NT2/D1 (cell line): ENCODE measurements at regions not wholly inside any gene's neighbourhood (a gene's known extent, or its start where the extent isn't known, plus 50 kb on each side); places are given as distances from the start of the nearest gene placed in this dataset.
"Not testable (repeated sequence)": the region's sequence is repeated elsewhere in the genome, so short reads cannot be mapped to it uniquely, and the experiment has no call there.

Source experiments
- DNase-seq: peaks from one replicate; pipeline ENCODE4 v3.0.0-alpha.2; 2011; ENCODE audit warnings: low read depth, low spot score
- H3K27me3 ChIP-seq: 2 replicates; pipeline ENCODE4 v1.6.0; 2011; ENCODE audit warnings: mild to moderate bottlenecking; ENCODE audit not compliant: insufficient read length, insufficient read depth
- H3K36me3 ChIP-seq: 2 replicates; pipeline ENCODE4 v1.6.1; 2011; ENCODE audit warnings: mild to moderate bottlenecking, low read length, mixed read lengths; ENCODE audit not compliant: insufficient read depth, insufficient read length
- H3K4me1 ChIP-seq: 2 replicates; pipeline ENCODE4 v1.5.1; 2011; ENCODE audit not compliant: insufficient read depth, insufficient read length
- H3K4me3 ChIP-seq: 2 replicates; pipeline ENCODE4 v1.5.1; 2011; ENCODE audit warnings: low read depth; ENCODE audit not compliant: insufficient read length
- H3K9ac ChIP-seq: 2 replicates; pipeline ENCODE4 v1.6.0; 2011; ENCODE audit warnings: low read depth; ENCODE audit not compliant: insufficient read length
- H3K9me3 ChIP-seq: 2 replicates; pipeline ENCODE4 v1.5.1; 2011; ENCODE audit warnings: mild to moderate bottlenecking, low read length; ENCODE audit not compliant: insufficient read depth
- SUZ12 ChIP-seq: IDR thresholded peaks from 2 replicates; pipeline ENCODE4 v1.6.1; 2011; ENCODE audit not compliant: insufficient read length, insufficient read depth; ENCODE audit errors: extremely low read depth
- YY1 ChIP-seq: IDR thresholded peaks from 2 replicates; pipeline ENCODE4 v1.6.1; 2011; ENCODE audit not compliant: insufficient read length, insufficient read depth
- ZNF274 ChIP-seq: IDR thresholded peaks from 2 replicates; pipeline ENCODE4 v1.6.1; 2011; ENCODE audit warnings: mild to moderate bottlenecking, low read depth, low read length

DNA sequence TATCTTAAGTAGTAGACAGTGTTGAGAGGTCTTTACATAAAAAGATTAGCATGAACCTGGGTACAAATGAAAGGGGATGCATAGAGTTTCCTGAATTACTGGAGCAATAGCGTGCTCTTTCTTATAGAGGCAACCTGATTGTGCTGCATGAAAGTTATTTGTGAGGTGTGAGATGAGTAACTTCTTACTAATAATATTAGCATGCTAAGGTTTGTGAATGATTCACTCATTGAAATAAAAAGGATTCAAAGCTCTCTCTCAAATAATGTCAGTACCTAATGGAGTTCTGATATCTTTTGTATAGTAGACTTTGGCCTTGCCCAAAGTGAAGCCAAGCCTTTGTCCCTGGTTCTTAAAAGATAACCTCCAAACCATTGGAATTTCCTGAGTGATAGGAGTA lies 131.0 kb upstream of the CXXC4 start:
- no peaks in the 10 kb centered on the region for H3K9me3 ChIP-seq
- H3K4me1 ChIP-seq: no peaks in the 10 kb centered on the region
- no peaks in the 10 kb centered on the region for H3K27me3 ChIP-seq
- no peak overlapping the region for H3K4me3 ChIP-seq
- DNase-seq: no peak
- H3K36me3 ChIP-seq: no peaks in the 10 kb centered on the region
- TF ChIP-seq YY1 (no peak), ZNF274 (no peak), SUZ12 (no peak)
- no peak overlapping the region for H3K9ac ChIP-seq

DNA sequence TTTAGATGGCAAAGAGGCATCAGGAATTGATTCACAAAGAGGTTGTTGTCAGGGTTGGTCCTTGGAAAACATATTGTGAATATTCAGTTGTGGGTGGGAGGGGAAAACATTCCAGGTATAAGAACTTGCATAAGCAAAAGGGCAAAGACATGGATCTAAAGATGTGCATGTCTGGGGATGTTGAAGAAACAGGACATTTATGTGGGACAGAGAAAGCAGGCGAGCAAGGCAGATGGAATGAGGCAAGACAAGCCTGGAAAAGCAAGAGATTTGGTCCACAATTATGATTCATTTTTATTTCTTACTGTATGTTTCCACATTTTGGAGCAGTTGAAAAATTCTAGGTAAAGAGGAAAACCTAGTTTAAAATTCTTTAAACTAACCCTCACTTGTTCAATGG lies 134.9 kb upstream of the CXXC4 start:
- TF ChIP-seq YY1: no peak
- TF ChIP-seq SUZ12: no peak
- no peak for TF ChIP-seq ZNF274
- H3K9ac ChIP-seq: no peak overlapping the region
- no peaks in the 10 kb centered on the region for H3K4me1 ChIP-seq
- H3K4me3 ChIP-seq: no peak overlapping the region
- no peaks in the 10 kb centered on the region for H3K9me3 ChIP-seq
- no peaks in the 10 kb centered on the region for H3K36me3 ChIP-seq
- no peaks in the 10 kb centered on the region for H3K27me3 ChIP-seq
- no peak for DNase-seq

DNA sequence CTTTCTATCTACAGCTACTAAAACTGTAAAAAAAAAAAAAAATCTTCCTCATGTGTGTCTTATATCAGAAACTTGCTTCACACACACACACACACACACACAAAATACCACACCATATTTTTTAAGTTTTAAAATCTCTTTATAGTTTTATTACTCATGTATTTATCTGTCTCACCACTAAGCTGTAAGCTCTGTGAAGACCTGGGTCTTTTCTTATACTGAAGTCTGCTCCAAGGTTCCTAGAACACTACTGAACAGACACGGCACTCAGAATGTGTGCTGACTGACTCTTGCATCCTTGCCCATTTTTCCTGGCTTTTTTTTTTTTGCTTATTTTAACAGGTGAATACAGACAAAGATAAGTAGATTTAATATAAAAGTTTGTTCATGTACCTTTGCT lies 135.6 kb upstream of the CXXC4 start:
- no peak for DNase-seq
- Histone ChIP-seq H3K9ac (no peak overlapping the region), H3K4me3 (no peak overlapping the region), H3K36me3 (no peaks in the 10 kb centered on the region), H3K4me1 (no peaks in the 10 kb centered on the region), H3K27me3 (no peaks in the 10 kb centered on the region), H3K9me3 (no peaks in the 10 kb centered on the region)
- TF ChIP-seq YY1 (no peak), ZNF274 (no peak), SUZ12 (no peak)

DNA sequence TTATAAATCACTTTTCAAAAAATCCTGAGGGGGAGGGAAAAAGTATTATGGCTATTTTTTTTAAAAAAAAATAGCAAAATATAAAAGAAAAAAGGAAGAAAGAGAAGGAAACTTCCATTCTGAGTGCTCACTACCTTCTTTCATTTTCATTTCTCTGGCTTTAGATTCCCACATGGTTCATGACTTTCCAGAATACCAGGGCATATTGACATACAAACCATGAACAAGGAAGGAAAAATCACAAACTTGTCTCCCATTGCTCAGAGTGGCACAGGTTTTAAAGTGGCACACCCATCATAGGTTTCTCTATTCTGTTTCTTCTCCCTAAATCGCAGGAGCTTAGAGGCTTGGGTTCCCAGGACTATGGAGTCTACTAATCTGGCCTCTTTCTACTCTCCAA lies 136.3 kb upstream of the CXXC4 start:
- Histone ChIP-seq H3K9me3 (no peaks in the 10 kb centered on the region), H3K4me3 (no peak overlapping the region), H3K27me3 (no peaks in the 10 kb centered on the region), H3K4me1 (no peaks in the 10 kb centered on the region), H3K9ac (no peak overlapping the region), H3K36me3 (no peaks in the 10 kb centered on the region)
- no peak for DNase-seq
- TF ChIP-seq YY1 (no peak), ZNF274 (no peak), SUZ12 (no peak)

DNA sequence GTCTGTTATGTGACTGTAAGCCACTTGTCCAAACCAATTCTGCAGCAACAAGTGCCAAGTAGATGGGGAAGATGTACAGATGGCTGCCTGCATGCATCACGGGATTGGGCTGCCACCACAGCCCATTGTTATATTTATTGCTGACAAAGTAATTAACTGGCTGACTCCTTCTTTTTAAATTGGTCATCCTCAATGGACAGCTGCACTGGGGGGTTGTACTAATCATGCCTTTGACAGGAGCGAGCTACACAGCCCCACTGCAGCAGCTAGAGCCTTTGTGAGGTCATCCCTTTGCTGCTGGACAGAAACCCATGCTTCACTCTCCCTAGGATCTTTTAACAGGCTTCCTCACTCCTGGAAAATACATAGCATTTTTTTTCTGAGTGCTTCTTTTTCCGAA lies 146.7 kb upstream of the CXXC4 start:
- H3K9me3 ChIP-seq: no peaks in the 10 kb centered on the region
- H3K4me1 ChIP-seq: no peaks in the 10 kb centered on the region
- no peak overlapping the region for H3K9ac ChIP-seq
- H3K4me3 ChIP-seq: no peak overlapping the region
- H3K27me3 ChIP-seq: no peaks in the 10 kb centered on the region
- H3K36me3 ChIP-seq: no peaks in the 10 kb centered on the region
- TF ChIP-seq YY1: no peak
- no peak for TF ChIP-seq ZNF274
- TF ChIP-seq SUZ12: no peak
- DNase-seq: no peak

DNA sequence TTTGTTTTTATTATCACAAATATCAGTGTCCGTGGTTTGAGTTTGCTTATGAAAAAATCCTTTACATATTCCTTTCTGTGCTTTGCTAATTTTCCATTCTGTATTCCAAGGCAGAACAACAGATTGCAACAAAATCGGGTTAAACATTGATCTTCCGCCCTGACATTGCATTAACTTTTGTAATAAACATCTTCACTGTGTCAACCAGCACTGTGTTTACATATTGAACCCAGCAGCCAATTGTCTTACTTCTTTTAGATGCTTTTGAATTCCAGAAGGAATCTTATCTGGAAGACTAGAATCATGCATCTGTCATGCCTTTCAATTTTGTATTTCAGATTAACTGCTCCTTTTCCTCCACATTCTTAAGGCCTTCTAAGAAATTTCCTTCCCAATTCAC lies 147.8 kb upstream of the CXXC4 start:
- Histone ChIP-seq H3K4me1 (no peaks in the 10 kb centered on the region), H3K27me3 (no peaks in the 10 kb centered on the region), H3K9me3 (no peaks in the 10 kb centered on the region), H3K4me3 (no peak overlapping the region), H3K36me3 (no peaks in the 10 kb centered on the region), H3K9ac (no peak overlapping the region)
- TF ChIP-seq ZNF274: no peak
- TF ChIP-seq YY1: no peak
- no peak for TF ChIP-seq SUZ12
- DNase-seq: no peak

DNA sequence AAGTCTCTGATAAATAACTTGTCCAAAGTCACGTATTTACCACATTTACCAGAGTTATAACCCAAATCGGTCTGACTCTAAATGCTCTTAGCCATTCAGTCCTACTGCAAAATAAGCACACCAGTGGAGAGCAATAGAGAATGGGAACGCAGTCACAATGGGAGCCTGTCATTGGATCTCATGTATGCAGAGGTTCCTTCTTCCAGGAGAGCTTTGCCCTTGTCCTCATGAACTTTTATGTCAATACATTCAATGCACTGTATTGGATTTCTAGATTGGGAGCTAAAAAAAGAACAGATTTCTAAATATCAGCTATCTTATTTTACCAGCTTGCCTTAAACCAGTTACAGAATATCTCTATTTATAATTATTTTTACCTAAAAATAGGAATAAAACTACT lies 149.1 kb upstream of the CXXC4 start:
- H3K4me1 ChIP-seq: no peaks in the 10 kb centered on the region
- no peak overlapping the region for H3K9ac ChIP-seq
- H3K27me3 ChIP-seq: no peaks in the 10 kb centered on the region
- no peaks in the 10 kb centered on the region for H3K9me3 ChIP-seq
- H3K36me3 ChIP-seq: no peaks in the 10 kb centered on the region
- no peak overlapping the region for H3K4me3 ChIP-seq
- DNase-seq: no peak
- TF ChIP-seq YY1 (no peak), ZNF274 (no peak), SUZ12 (no peak)

DNA sequence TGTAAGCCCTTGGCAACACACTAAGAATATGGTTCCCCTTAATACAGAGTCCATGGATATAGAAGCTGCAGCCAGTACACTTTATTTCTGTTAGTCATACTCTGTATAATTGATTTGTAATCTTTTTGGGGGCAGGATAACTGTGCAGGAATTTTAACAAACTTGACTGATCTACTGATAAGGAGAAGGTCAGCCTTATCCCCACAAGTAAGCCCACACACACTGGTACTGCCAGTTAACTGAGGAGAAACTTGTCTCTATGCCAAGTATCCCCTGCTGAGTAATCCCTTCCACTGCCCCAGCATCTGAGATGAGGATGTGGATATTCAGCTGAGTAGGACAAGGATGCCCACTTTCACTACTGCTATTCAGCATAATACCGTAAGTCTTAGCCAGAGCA lies 154.9 kb upstream of the CXXC4 start:
- Histone ChIP-seq H3K4me1 (no peaks in the 10 kb centered on the region), H3K36me3 (no peaks in the 10 kb centered on the region), H3K9me3 (no peaks in the 10 kb centered on the region), H3K9ac (no peak overlapping the region), H3K4me3 (no peak overlapping the region), H3K27me3 (no peaks in the 10 kb centered on the region)
- TF ChIP-seq ZNF274 (no peak), SUZ12 (no peak)
- no peak for DNase-seq

DNA sequence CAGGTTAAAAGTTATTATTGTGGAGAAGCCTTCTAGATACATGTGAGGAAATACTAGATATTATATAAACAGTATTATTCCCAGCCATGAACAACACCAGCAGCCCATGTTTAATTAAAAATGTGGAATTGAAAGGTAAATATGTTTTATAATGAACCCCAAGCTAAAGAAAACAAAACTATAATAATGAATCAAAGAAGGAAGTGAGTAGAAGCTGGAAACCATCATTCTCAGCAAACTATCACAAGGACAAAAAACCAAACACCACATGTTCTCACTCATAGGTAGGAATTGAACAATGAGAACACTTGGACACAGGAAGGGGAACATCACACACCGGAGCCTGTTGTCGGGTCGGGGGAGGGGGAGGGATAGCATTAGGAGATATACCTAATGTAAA lies 167.6 kb upstream of the CXXC4 start:
- DNase-seq, H3K9ac ChIP-seq, H3K9me3 ChIP-seq, H3K27me3 ChIP-seq, H3K4me3 ChIP-seq, H3K4me1 ChIP-seq, H3K36me3 ChIP-seq: not testable (repeated sequence)
